Coronary artery (tissue), 2 donors: ENCODE measurements at regions not wholly inside any gene's neighbourhood (a gene's known extent, or its start where the extent isn't known, plus 50 kb on each side); places are given as distances from the start of the nearest gene placed in this dataset.

Experiments
- DNase-seq: peaks from one replicate; pipeline ENCODE4 v3.0.0-alpha.2; 2017; ENCODE audit warnings: low spot score
- H3K27ac ChIP-seq, 2 donors: fragments of 200-600 bp; sonication (generic); one replicate each; pipeline ENCODE4 v1.5.1; 2016 to 2019
- H3K4me3 ChIP-seq: fragments of 200-600 bp; sonication (generic); 2 replicates; pipeline ENCODE4 v1.5.1; 2016; ENCODE audit warnings: mild to moderate bottlenecking, moderate library complexity
- TF ChIP-seq, protein P1 (sequence below): fragments of 200-600 bp; sonication (generic); IDR thresholded peaks from one replicate; pipeline ENCODE4 v1.5.1; 2019; ENCODE audit warnings: antibody characterized with exemption

GRCh38 chr2:23298551-23298950 lies 86.4 kb upstream of the KLHL29 start:
- DNase-seq: no peak
- Histone ChIP-seq H3K27ac (no peak overlapping the region), H3K4me3 (no peak overlapping the region)
- TF ChIP-seq, protein P1, sequence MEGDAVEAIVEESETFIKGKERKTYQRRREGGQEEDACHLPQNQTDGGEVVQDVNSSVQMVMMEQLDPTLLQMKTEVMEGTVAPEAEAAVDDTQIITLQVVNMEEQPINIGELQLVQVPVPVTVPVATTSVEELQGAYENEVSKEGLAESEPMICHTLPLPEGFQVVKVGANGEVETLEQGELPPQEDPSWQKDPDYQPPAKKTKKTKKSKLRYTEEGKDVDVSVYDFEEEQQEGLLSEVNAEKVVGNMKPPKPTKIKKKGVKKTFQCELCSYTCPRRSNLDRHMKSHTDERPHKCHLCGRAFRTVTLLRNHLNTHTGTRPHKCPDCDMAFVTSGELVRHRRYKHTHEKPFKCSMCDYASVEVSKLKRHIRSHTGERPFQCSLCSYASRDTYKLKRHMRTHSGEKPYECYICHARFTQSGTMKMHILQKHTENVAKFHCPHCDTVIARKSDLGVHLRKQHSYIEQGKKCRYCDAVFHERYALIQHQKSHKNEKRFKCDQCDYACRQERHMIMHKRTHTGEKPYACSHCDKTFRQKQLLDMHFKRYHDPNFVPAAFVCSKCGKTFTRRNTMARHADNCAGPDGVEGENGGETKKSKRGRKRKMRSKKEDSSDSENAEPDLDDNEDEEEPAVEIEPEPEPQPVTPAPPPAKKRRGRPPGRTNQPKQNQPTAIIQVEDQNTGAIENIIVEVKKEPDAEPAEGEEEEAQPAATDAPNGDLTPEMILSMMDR: no peak

GRCh38 chr2:23299476-23300195 lies 85.3 kb upstream of the KLHL29 start:
- DNase-seq: peak; percentile 24
- H3K27ac ChIP-seq: no peak overlapping the region
- H3K4me3 ChIP-seq: no peak overlapping the region
- TF ChIP-seq, protein P1: no peak

DNA sequence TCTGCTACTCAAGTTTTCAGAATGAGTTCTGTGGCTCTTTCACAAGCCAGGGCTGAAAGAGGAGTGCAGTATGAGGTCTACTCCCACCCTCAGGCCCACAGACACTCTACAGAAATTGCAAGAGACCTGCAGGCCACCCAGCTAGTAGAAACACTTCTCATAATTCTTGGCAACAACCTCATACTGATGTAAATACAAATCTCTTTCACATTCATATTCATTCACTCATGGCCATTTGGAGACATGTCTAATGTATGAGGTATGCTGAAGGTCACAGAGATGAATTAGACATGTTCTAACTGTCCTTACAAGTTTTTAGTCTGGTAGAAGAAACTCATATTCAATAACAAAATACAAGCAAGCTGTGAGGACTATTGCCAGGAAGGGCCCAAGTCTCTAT lies 83.8 kb upstream of the KLHL29 start:
- Histone ChIP-seq H3K4me3 (no peak overlapping the region), H3K27ac (no peak overlapping the region)
- no peak for DNase-seq
- TF ChIP-seq, protein P1: no peak

DNA sequence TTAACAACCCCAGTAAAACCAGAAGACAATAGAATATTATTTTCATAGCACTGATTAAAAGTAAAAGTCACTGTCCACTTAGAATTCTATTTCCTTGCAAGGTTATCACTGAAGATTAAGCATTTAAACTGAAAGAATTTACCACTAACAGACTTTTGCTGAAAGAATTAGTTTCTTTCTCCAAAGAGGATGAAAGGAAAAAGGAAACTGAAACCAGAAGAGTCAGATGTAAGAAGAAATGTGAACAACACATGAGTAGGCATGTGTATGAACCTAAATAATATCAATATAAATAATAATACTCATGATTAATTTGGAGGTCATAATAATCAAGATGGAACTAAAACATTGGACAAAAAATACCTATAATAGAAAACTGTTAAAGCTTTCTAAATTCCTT lies 82.4 kb upstream of the KLHL29 start:
- no peak for DNase-seq
- H3K4me3 ChIP-seq: no peak overlapping the region
- no peak overlapping the region for H3K27ac ChIP-seq
- TF ChIP-seq, protein P1: no peak

DNA sequence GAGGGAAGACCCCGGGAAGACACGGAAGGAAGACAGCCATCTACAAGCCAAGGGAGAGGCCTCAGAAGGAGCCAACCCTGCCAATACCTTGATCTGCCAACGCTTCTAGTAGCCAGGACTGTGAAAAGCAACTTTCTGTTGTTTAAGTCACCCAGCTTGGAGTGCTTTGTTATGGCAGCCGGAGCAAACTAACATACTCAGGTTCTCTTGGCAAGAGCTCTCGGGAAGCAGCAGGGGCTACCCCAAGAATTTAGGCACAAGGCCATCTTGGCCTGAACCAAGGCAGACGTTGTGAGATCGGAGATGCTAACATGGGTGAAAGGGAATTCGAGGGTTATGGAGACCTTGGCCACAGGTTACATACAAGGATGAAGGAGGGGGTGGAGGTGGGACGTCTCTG lies 78.6 kb upstream of the KLHL29 start:
- peak; percentile 22 for DNase-seq
- TF ChIP-seq, protein P1: no peak
- H3K4me3 ChIP-seq: no peak overlapping the region

DNA sequence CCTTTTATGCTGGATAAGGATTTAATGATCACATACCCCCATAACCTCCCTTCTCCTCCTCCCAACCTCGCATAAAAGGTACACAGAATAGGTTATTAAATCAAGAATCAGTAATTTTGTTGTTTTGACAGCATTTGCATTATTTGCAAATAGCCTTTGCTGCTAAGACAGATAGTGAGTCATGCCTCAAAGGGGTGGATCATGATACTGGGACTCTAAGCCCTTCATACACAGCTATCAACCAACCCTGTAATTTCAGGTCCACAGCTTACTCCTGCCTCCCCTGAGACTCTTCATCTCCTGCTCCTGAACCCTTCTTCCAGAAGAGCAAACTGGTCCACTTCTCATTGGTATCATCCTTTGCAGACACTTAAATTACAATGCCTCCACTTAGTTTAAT lies 73.8 kb upstream of the KLHL29 start:
- TF ChIP-seq, protein P1: no peak
- H3K27ac ChIP-seq: no peak overlapping the region
- H3K4me3 ChIP-seq: no peak overlapping the region
- DNase-seq: peak; percentile 3

More for the DNA sequence above, 78.6 kb upstream of the KLHL29 start:
- no peak overlapping the region for H3K27ac ChIP-seq

GRCh38 chr2:23312996-23313606 lies 71.9 kb upstream of the KLHL29 start:
- no peak for DNase-seq

More at GRCh38 chr2:23312996-23313606, 71.9 kb upstream of the KLHL29 start:
- TF ChIP-seq, protein P1: no peak
- H3K4me3 ChIP-seq: no peak overlapping the region
- no peak overlapping the region for H3K27ac ChIP-seq
